Lung (tissue), 11 donors: ENCODE measurements at regions not wholly inside any gene's neighbourhood (a gene's known extent, or its start where the extent isn't known, plus 50 kb on each side); places are given as distances from the start of the nearest gene placed in this dataset.

ENCODE experiments used
- ATAC-seq: fragments of 200-7000 bp; cut with Tn5 transposase; one replicate; pipeline ENCODE4 v1.9.1; 2020; ENCODE audit warnings: moderate number of reproducible peaks; ENCODE audit not compliant: insufficient read depth, low FRiP score
- DNase-seq, 3 donors: peaks; one replicate each; pipeline ENCODE4 v3.0.0-alpha.2; 2013 to 2017
- H3K27ac ChIP-seq, 2 donors: one replicate each; pipeline ENCODE4 v1.5.1; 2013; ENCODE audit warnings: mild to moderate bottlenecking in 2 of 2, moderate library complexity in 2 of 2, control low read depth in 1 of 2, inconsistent platforms in 1 of 2, low read depth in 1 of 2, low read length in 1 of 2
- H3K27me3 ChIP-seq, 3 donors: one replicate each; pipeline ENCODE4 v1.5.1; 2013; ENCODE audit warnings: low read length in 2 of 3; ENCODE audit not compliant: control insufficient read depth in 3 of 3, insufficient read depth in 3 of 3
- H3K36me3 ChIP-seq, 4 donors: one replicate each; pipeline ENCODE4 v1.5.1; 2013; ENCODE audit warnings: low read length in 4 of 4, mild to moderate bottlenecking in 1 of 4, moderate library complexity in 1 of 4; ENCODE audit not compliant: control insufficient read depth in 4 of 4, insufficient read depth in 4 of 4
- H3K4me1 ChIP-seq, 5 donors: one replicate each; pipeline ENCODE4 v1.5.1; 2013; ENCODE audit warnings: low read length in 5 of 5, mild to moderate bottlenecking in 2 of 5, moderate library complexity in 1 of 5; ENCODE audit not compliant: control insufficient read depth in 5 of 5, insufficient read depth in 5 of 5
- H3K4me3 ChIP-seq: one replicate; pipeline ENCODE4 v1.5.1; 2013; ENCODE audit warnings: mild to moderate bottlenecking, control low read depth, moderate library complexity
- H3K9ac ChIP-seq, 2 donors: one replicate each; pipeline ENCODE4 v1.5.1; 2013; ENCODE audit warnings: low read length in 2 of 2, control low read depth in 1 of 2; ENCODE audit not compliant: insufficient read depth in 1 of 2
- H3K9me3 ChIP-seq, 4 donors: one replicate each; pipeline ENCODE4 v1.5.1; 2013; ENCODE audit warnings: low read length in 3 of 4, mild to moderate bottlenecking in 1 of 4, moderate library complexity in 1 of 4; ENCODE audit not compliant: control insufficient read depth in 4 of 4, insufficient read depth in 3 of 4
- CTCF ChIP-seq: IDR thresholded peaks from 2 replicates; pipeline ENCODE4 v1.5.1; 2012; ENCODE audit warnings: mild to moderate bottlenecking; ENCODE audit errors: control extremely low read depth, extremely low read depth
- WGBS, 2 donors: extraction: QIAGEN DNeasy Blood & Tissue Kit; methylation state at CpG; one replicate each; pipeline ENCODE4 v1.1.7; 2013; 5-methylcytosine and 5-hydroxymethylcytosine counted together
- donor health status: control.
- donor health status: control.
- donor health status: Bipolar disorder and iron deficiency.
- donor health status: healthy.
- donor health status: DM: yes; HTN: yes; CAD: no.

GRCh38 chr16:13808102-13808501 is 111.9 kb upstream of the ERCC4 start:
- WGBS, 2 donors = 95 to 97% methylated on average over 8 of the region's 8 CpGs
- H3K9me3 ChIP-seq = peaks cover 0 to 2% (median 0%) of the 10 kb centered on the region in 4 donors
- ATAC-seq (no peak), DNase-seq (no peak)
- no peaks in the 10 kb centered on the region for H3K4me1 ChIP-seq
- no peak overlapping the region for H3K4me3 ChIP-seq
- H3K36me3 ChIP-seq = no peaks in the 10 kb centered on the region
- H3K27ac ChIP-seq = no peak overlapping the region
- TF ChIP-seq CTCF = no peak
- H3K9ac ChIP-seq = no peak overlapping the region
- H3K27me3 ChIP-seq = peaks cover 0 to 4% (median 0%) of the 10 kb centered on the region in 3 donors

- Histone ChIP-seq H3K4me1 (no peaks in the 10 kb centered on the region), H3K27ac (no peak overlapping the region), H3K9ac (no peak overlapping the region), H3K9me3 (peaks cover 0 to 5% (median 0%) of the 10 kb centered on the region in 4 donors), H3K36me3 (no peaks in the 10 kb centered on the region), H3K27me3 (peaks cover 0 to 4% (median 0%) of the 10 kb centered on the region in 3 donors), H3K4me3 (no peak overlapping the region)
- no peak for DNase-seq
- ATAC-seq = no peak
- no peak for TF ChIP-seq CTCF
Measured at GRCh38 chr16:13809765-13810164, 110.2 kb upstream of the ERCC4 start.

- Histone ChIP-seq H3K9me3 (peaks cover 0 to 5% (median 0%) of the 10 kb centered on the region in 4 donors), H3K9ac (no peak overlapping the region), H3K4me1 (no peaks in the 10 kb centered on the region), H3K36me3 (no peaks in the 10 kb centered on the region), H3K4me3 (no peak overlapping the region), H3K27me3 (peaks cover 0 to 4% (median 0%) of the 10 kb centered on the region in 3 donors), H3K27ac (no peak overlapping the region)
- no peak for DNase-seq
- TF ChIP-seq CTCF = no peak
- ATAC-seq = no peak
- WGBS, 2 donors = 70 to 77% methylated on average over 3 of the region's 3 CpGs
Measured at GRCh38 chr16:13811834-13812233, 108.1 kb upstream of the ERCC4 start.

- H3K9me3 ChIP-seq = peaks cover 0 to 2% (median 0%) of the 10 kb centered on the region in 4 donors
- H3K9ac ChIP-seq = no peak overlapping the region
- ATAC-seq = no peak
- no peak for TF ChIP-seq CTCF
- H3K4me1 ChIP-seq = no peaks in the 10 kb centered on the region
- no peak overlapping the region for H3K4me3 ChIP-seq
- H3K27me3 ChIP-seq = no peaks in the 10 kb centered on the region
- no peak for DNase-seq
- H3K36me3 ChIP-seq = no peaks in the 10 kb centered on the region
- H3K27ac ChIP-seq = no peak overlapping the region
Measured at GRCh38 chr16:13816701-13817100, 103.3 kb upstream of the ERCC4 start.
